Stomach (tissue), 8 donors: ENCODE measurements at regions not wholly inside any gene's neighbourhood (a gene's known extent, or its start where the extent isn't known, plus 50 kb on each side); places are given as distances from the start of the nearest gene placed in this dataset.

ENCODE experiments used
- DNase-seq, 2 donors: peaks; one replicate each; pipeline versions ENCODE4 v3.0.0 to v3.0.0-alpha.2; 2013 to 2019
- H3K27ac ChIP-seq, 5 donors: fragments of 200-600 bp in 4 of 5; sonication (generic) in 4 of 5; one replicate each; pipeline ENCODE4 v1.5.1; 2013 to 2019; ENCODE audit warnings: mild to moderate bottlenecking in 1 of 5, moderate library complexity in 1 of 5
- H3K27me3 ChIP-seq, 3 donors: fragments of 200-600 bp; sonication (generic); one replicate each; pipeline ENCODE4 v1.5.1; 2017 to 2019; ENCODE audit warnings: mixed run types in 1 of 3
- H3K36me3 ChIP-seq, 4 donors: fragments of 200-600 bp; sonication (generic); 1 replicate in 3 of 4; 2 replicates in 1 of 4; pipeline ENCODE4 v1.5.1; 2016 to 2019
- H3K4me1 ChIP-seq, 4 donors: fragments of 200-600 bp; sonication (generic); one replicate each; pipeline ENCODE4 v1.5.1; 2016 to 2019
- H3K4me3 ChIP-seq, 4 donors: fragments of 200-600 bp; sonication (generic) in 3 of 4; one replicate each; pipeline ENCODE4 v1.5.1; 2016 to 2019; ENCODE audit warnings: mild to moderate bottlenecking in 1 of 4
- H3K9me3 ChIP-seq, 4 donors: fragments of 200-600 bp; sonication (generic); one replicate each; pipeline ENCODE4 v1.5.1; 2016 to 2019
- CTCF ChIP-seq, 7 experiments: fragments of 450-650 bp in 4 of 7; fragments of 200-600 bp in 3 of 7; sonication (generic) in 3 of 7; IDR thresholded peaks; one replicate each; pipeline ENCODE4 v1.5.1; 2016 to 2019; ENCODE audit warnings: antibody characterized with exemption in 7 of 7, control low read depth in 2 of 7, mild to moderate bottlenecking in 1 of 7
- EP300 ChIP-seq: sonication (generic); formaldehyde crosslinking; IDR thresholded peaks from one replicate; pipeline ENCODE4 v1.6.1; 2017; ENCODE audit warnings: antibody characterized with exemption
- POLR2A ChIP-seq, 4 donors: fragments of 450-650 bp; IDR thresholded peaks; one replicate each; pipeline ENCODE4 v1.6.1; 2016; ENCODE audit warnings: antibody characterized with exemption in 4 of 4, control low read depth in 2 of 4, mild to moderate bottlenecking in 1 of 4, moderate library complexity in 1 of 4
- POLR2AphosphoS5 ChIP-seq, 3 donors: sonication (generic); formaldehyde crosslinking; IDR thresholded peaks; one replicate each; pipeline ENCODE4 v1.6.1; 2016; ENCODE audit warnings: antibody characterized with exemption in 3 of 3
- WGBS, 5 donors: extraction: QIAGEN DNeasy Blood & Tissue Kit in 3 of 5; methylation state at CpG; one replicate each; pipeline versions ENCODE4 v1.1.5 to v1.1.7; 2013 to 2018; 5-methylcytosine and 5-hydroxymethylcytosine counted together
- intact Hi-C: fragments of 100-400 bp; cut with DNase I; formaldehyde crosslinking; loops from one replicate; pipeline ENCODE4 v1.15.1; 2023; ENCODE audit warnings: low total_unique reads
- donor health status: healthy with polysubstance abuse.
- donor health status: Bipolar disorder and iron deficiency.
- donor health status: healthy.

- Histone ChIP-seq H3K9me3 (no peaks in the 10 kb centered on the region), H3K36me3 (no peaks in the 10 kb centered on the region), H3K27me3 (no peaks in the 10 kb centered on the region), H3K4me1 (no peaks in the 10 kb centered on the region), H3K4me3 (no peak overlapping the region), H3K27ac (no peak overlapping the region)
- no peak for DNase-seq
- TF ChIP-seq POLR2A (IDR thresholded peaks at IDR 0.05), result no peak
- no peak for TF ChIP-seq EP300
- TF ChIP-seq CTCF (IDR thresholded peaks at IDR 0.05), result no peak
- TF ChIP-seq POLR2AphosphoS5 (IDR thresholded peaks at IDR 0.05), result no peak
- intact Hi-C loops, result no loop called here
- WGBS, 5 donors, result 72 to 89% (median 73%) methylated on average over 2 of the region's 2 CpGs
These were observed 331.5 kb upstream of the RARB start for GRCh38 chr3:25096536-25096935.

- H3K27me3 ChIP-seq, result no peaks in the 10 kb centered on the region
- no peak overlapping the region for H3K4me3 ChIP-seq
- intact Hi-C loops, result no loop called here
- H3K36me3 ChIP-seq, result no peaks in the 10 kb centered on the region
- H3K27ac ChIP-seq, result no peak overlapping the region
- TF ChIP-seq POLR2A (IDR thresholded peaks at IDR 0.05) (no peak), CTCF (IDR thresholded peaks at IDR 0.05) (no peak), POLR2AphosphoS5 (IDR thresholded peaks at IDR 0.05) (no peak), EP300 (no peak)
- DNase-seq, result no peak
- WGBS, 5 donors, result 86 to 95% (median 90%) methylated on average over 3 of the region's 3 CpGs
- no peaks in the 10 kb centered on the region for H3K9me3 ChIP-seq
- no peaks in the 10 kb centered on the region for H3K4me1 ChIP-seq
These were observed 331.0 kb upstream of the RARB start for GRCh38 chr3:25097023-25097422.

GRCh38 chr3:25099666-25100065 is 328.4 kb upstream of the RARB start:
- Histone ChIP-seq H3K9me3 (no peaks in the 10 kb centered on the region), H3K27me3 (no peaks in the 10 kb centered on the region), H3K36me3 (no peaks in the 10 kb centered on the region), H3K4me3 (no peak overlapping the region), H3K4me1 (no peaks in the 10 kb centered on the region), H3K27ac (no peak overlapping the region)
- no peak for DNase-seq
- WGBS, 5 donors, result 66 to 86% (median 75%) methylated on average over 9 of the region's 9 CpGs
- intact Hi-C loops, result no loop called here
- TF ChIP-seq CTCF (IDR thresholded peaks at IDR 0.05) (no peak), POLR2A (IDR thresholded peaks at IDR 0.05) (no peak), POLR2AphosphoS5 (IDR thresholded peaks at IDR 0.05) (no peak), EP300 (no peak)

GRCh38 chr3:25103391-25103790 is 324.7 kb upstream of the RARB start:
- intact Hi-C loops, result no loop called here
- no peak for DNase-seq
- no peaks in the 10 kb centered on the region for H3K4me1 ChIP-seq

More at GRCh38 chr3:25103391-25103790, 324.7 kb upstream of the RARB start:
- Histone ChIP-seq H3K27me3 (no peaks in the 10 kb centered on the region), H3K4me3 (no peak overlapping the region), H3K9me3 (no peaks in the 10 kb centered on the region), H3K27ac (no peak overlapping the region), H3K36me3 (no peaks in the 10 kb centered on the region)
- TF ChIP-seq POLR2A (IDR thresholded peaks at IDR 0.05) (no peak), EP300 (no peak), POLR2AphosphoS5 (IDR thresholded peaks at IDR 0.05) (no peak), CTCF (IDR thresholded peaks at IDR 0.05) (no peak)
- WGBS, 5 donors, result 76 to 94% (median 87%) methylated on average over 3 of the region's 3 CpGs
